Adrenal gland (tissue), 9 donors: ENCODE measurements at regions not wholly inside any gene's neighbourhood (a gene's known extent, or its start where the extent isn't known, plus 50 kb on each side); places are given as distances from the start of the nearest gene placed in this dataset.

ENCODE experiments used
- DNase-seq, 7 donors: peaks; one replicate each; pipeline ENCODE4 v3.0.0-alpha.2; 2019 to 2020
- H3K27ac ChIP-seq, 5 donors: fragments of 200-600 bp; sonication (generic) in 4 of 5; 1 replicate in 3 of 5; 2 replicates in 2 of 5; pipeline versions ENCODE4 v1.5.1 to v1.8.0; 2016 to 2020; ENCODE audit warnings: mild to moderate bottlenecking in 1 of 5
- H3K27me3 ChIP-seq: fragments of 200-600 bp; 2 replicates; pipeline ENCODE4 v1.8.0; 2021
- H3K36me3 ChIP-seq, 2 donors: fragments of 200-600 bp; replicated peaks in 1 of 2; 1 replicate in 1 of 2; 2 replicates in 1 of 2; pipeline versions ENCODE4 v1.5.1 to v1.8.0; 2018 to 2022
- H3K4me1 ChIP-seq, 2 donors: fragments of 200-600 bp; replicated peaks in 1 of 2; 1 replicate in 1 of 2; 2 replicates in 1 of 2; pipeline versions ENCODE4 v1.5.1 to v1.8.0; 2018 to 2021
- H3K4me3 ChIP-seq, 4 donors: fragments of 200-600 bp; sonication (generic) in 3 of 4; one replicate each; pipeline ENCODE4 v1.5.1; 2016 to 2018
- H3K9me3 ChIP-seq, 3 donors: fragments of 200-600 bp; sonication (generic) in 1 of 3; replicated peaks in 1 of 3; 1 replicate in 2 of 3; 2 replicates in 1 of 3; pipeline versions ENCODE4 v1.5.1 to v1.8.0; 2016 to 2021
- POLR2A ChIP-seq, 2 donors: fragments of 450-650 bp; IDR thresholded peaks; one replicate each; pipeline ENCODE4 v1.6.1; 2017; ENCODE audit warnings: antibody characterized with exemption in 2 of 2, mild to moderate bottlenecking in 2 of 2, moderate library complexity in 1 of 2
- WGBS, 4 donors: extraction: QIAGEN DNeasy Blood & Tissue Kit in 2 of 4; methylation state at CpG; one replicate each; pipeline versions ENCODE4 v1.1.5 to v1.1.7; 2013 to 2017; 5-methylcytosine and 5-hydroxymethylcytosine counted together
- intact Hi-C, 2 donors: fragments of 100-400 bp; cut with DNase I; formaldehyde crosslinking; loops; one replicate each; pipeline versions ENCODE4 v1.14.1 to v1.15.0; 2022 to 2023
- TF ChIP-seq, protein P1 (sequence below), 6 experiments: fragments of 450-650 bp in 4 of 6; fragments of 200-600 bp in 2 of 6; sonication (generic) in 1 of 6; IDR thresholded peaks; 1 replicate in 5 of 6; 2 replicates in 1 of 6; pipeline versions ENCODE4 v1.5.1 to v1.8.0; 2016 to 2021; ENCODE audit warnings: antibody characterized with exemption in 6 of 6, mild to moderate bottlenecking in 2 of 6, moderate library complexity in 1 of 6
- donor health status: healthy with polysubstance abuse.
- donor health status: Bipolar disorder and iron deficiency.
- donor health status: DM: yes; HTN: yes; CAD: no.
- donor health status: DM: no; HTN: no; CAD: no.
- donor health status: DM: no; HTN: no; CAD: no.

GRCh38 chr5:92864591-92864990 lies 716.4 kb downstream of the NR2F1-AS1 start:
- H3K27ac ChIP-seq, result no peak overlapping the region
- TF ChIP-seq, protein P1, sequence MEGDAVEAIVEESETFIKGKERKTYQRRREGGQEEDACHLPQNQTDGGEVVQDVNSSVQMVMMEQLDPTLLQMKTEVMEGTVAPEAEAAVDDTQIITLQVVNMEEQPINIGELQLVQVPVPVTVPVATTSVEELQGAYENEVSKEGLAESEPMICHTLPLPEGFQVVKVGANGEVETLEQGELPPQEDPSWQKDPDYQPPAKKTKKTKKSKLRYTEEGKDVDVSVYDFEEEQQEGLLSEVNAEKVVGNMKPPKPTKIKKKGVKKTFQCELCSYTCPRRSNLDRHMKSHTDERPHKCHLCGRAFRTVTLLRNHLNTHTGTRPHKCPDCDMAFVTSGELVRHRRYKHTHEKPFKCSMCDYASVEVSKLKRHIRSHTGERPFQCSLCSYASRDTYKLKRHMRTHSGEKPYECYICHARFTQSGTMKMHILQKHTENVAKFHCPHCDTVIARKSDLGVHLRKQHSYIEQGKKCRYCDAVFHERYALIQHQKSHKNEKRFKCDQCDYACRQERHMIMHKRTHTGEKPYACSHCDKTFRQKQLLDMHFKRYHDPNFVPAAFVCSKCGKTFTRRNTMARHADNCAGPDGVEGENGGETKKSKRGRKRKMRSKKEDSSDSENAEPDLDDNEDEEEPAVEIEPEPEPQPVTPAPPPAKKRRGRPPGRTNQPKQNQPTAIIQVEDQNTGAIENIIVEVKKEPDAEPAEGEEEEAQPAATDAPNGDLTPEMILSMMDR (IDR thresholded peaks at IDR 0.05), result no peak
- no peak for TF ChIP-seq POLR2A (IDR thresholded peaks at IDR 0.05)
- no peak overlapping the region for H3K4me3 ChIP-seq
- intact Hi-C loops, result no loop called here
- DNase-seq, result no peak
- no peaks in the 10 kb centered on the region for H3K4me1 ChIP-seq
- no peaks in the 10 kb centered on the region for H3K36me3 ChIP-seq
- 51 to 71% (median 58%) methylated on average over 2 of the region's 2 CpGs for WGBS, 4 donors
- no peaks in the 10 kb centered on the region for H3K9me3 ChIP-seq
- no peaks in the 10 kb centered on the region for H3K27me3 ChIP-seq

GRCh38 chr5:92863666-92864065 lies 717.4 kb downstream of the NR2F1-AS1 start:
- no peaks in the 10 kb centered on the region for H3K4me1 ChIP-seq
- WGBS, 4 donors, result 67 to 73% (median 69%) methylated on average over 2 of the region's 2 CpGs
- no peaks in the 10 kb centered on the region for H3K36me3 ChIP-seq
- H3K4me3 ChIP-seq, result no peak overlapping the region
- no peaks in the 10 kb centered on the region for H3K27me3 ChIP-seq
- H3K27ac ChIP-seq, result no peak overlapping the region
- DNase-seq, result no peak
- intact Hi-C loops, result no loop called here
- no peak for TF ChIP-seq POLR2A (IDR thresholded peaks at IDR 0.05)
- TF ChIP-seq, protein P1 (IDR thresholded peaks at IDR 0.05), result no peak
- no peaks in the 10 kb centered on the region for H3K9me3 ChIP-seq

DNA sequence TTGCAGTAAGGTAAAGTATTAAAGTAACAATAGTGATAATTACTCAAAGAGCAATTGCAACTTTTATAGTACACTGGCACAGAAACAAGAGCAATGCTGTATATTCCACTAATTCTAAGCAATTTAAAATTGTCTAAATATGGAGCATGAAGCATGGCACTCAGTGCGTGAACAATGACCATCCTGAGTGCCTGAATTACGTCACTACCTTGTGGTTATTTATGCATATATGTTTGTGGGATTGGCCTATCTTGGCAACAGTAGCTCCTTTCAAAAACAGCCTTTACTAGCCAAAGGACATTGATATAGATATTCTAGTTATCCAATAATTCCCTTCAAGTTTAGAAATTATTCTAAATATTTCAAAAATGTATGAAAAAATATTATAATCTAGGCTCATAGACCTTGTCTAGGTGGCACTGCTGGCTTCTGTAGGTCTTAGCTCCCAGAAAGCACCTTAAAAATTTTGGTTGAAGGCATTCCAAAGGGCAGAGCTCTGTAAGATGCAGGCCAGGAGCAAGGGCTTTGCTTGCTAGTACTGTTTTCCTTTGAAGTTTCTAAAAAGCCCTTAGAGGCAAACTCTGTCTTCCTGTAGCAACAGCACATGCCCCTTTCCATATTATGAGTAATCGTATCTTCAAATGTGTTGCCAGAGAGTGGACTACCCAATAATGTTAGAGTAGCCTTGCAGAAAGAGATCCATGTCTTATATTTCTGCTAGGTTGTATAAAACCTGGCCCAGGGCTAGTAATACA lies 719.3 kb downstream of the NR2F1-AS1 start:
- no peak overlapping the region for H3K27ac ChIP-seq
- H3K4me1 ChIP-seq, result no peaks in the 10 kb centered on the region
- no peaks in the 10 kb centered on the region for H3K9me3 ChIP-seq
- no peak for DNase-seq
- TF ChIP-seq, protein P1 (IDR thresholded peaks at IDR 0.05), result no peak
- TF ChIP-seq POLR2A (IDR thresholded peaks at IDR 0.05), result no peak
- H3K4me3 ChIP-seq, result no peak overlapping the region
- H3K36me3 ChIP-seq, result no peaks in the 10 kb centered on the region
- intact Hi-C loops, result no loop called here
- H3K27me3 ChIP-seq, result no peaks in the 10 kb centered on the region
- WGBS, 4 donors, result 66 to 84% (median 77%) methylated on average over 3 of the region's 3 CpGs

DNA sequence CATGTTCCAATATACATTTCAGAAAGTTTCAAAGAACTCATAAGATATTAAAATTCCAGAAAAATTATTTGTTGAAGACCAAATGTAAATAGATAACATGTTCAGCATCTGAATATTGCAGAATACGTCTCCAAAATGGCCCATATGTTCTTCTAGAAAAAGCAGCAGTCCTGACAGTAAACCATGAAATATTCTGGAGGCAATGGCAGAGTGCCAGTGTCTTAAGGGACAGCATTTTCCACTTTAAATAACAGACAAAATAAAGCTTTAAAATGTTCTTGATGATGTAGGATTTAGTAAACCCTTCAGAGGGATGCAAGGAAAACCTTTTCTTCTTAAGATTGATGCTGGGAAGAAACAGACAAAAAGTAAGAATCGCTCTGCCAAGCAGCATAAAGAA lies 721.0 kb downstream of the NR2F1-AS1 start:
- Histone ChIP-seq H3K4me1 (no peaks in the 10 kb centered on the region), H3K36me3 (no peaks in the 10 kb centered on the region), H3K27ac (no peak overlapping the region), H3K27me3 (no peaks in the 10 kb centered on the region), H3K9me3 (no peaks in the 10 kb centered on the region), H3K4me3 (no peak overlapping the region)
- intact Hi-C loops, result no loop called here
- no peak for DNase-seq
- 67 to 80% (median 69%) methylated on average over 2 of the region's 2 CpGs for WGBS, 4 donors
- no peak for TF ChIP-seq POLR2A (IDR thresholded peaks at IDR 0.05)
- TF ChIP-seq, protein P1 (IDR thresholded peaks at IDR 0.05), result no peak
